Activated CD4-positive, CD25-positive, alpha-beta regulatory T cell treated with anti-CD3 and anti-CD28 coated beads, Interleukin-2, amount 50 U/mL, for 24 hours (primary cell): ENCODE measurements at regions not wholly inside any gene's neighbourhood (a gene's known extent, or its start where the extent isn't known, plus 50 kb on each side); places are given as distances from the start of the nearest gene placed in this dataset.

Source experiments
- ATAC-seq, 2 donors: fragments of 150-1000 bp; cut with Tn5 transposase; one replicate each; pipeline ENCODE4 v1.10.0; 2021; ENCODE audit warnings: mild to moderate bottlenecking in 1 of 2, moderate library complexity in 1 of 2

DNA sequence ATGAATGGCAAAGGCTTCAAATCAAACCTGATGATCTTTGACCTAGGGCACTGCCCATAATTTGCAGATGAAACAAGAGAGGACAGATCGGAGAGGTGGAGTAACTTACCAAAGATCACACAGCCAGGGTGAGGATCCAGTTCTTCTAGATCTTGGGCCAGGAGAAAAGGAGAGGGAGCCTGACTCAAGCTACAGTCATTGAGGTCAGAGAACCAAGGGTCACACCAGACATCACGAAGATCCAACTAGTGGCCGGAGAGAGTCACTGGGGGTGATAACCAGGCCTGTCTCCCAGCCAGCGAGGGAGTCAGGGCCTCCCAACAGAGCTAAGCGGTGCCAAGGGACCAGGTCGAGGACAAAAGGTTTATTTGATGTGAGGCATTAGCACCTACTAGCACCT lies 115.0 kb downstream of the RIPK4 start:
- ATAC-seq = no peak

- ATAC-seq = no peak
Measured at GRCh38 chr21:41651406-41651805, 115.4 kb downstream of the RIPK4 start.

GRCh38 chr21:41650526-41651145 lies 116.2 kb downstream of the RIPK4 start:
- ATAC-seq = no peak

GRCh38 chr21:41648591-41649031 lies 118.2 kb downstream of the RIPK4 start:
- no peak for ATAC-seq

- ATAC-seq = no peak
Measured at GRCh38 chr21:41647806-41648561, 118.9 kb downstream of the RIPK4 start.

DNA sequence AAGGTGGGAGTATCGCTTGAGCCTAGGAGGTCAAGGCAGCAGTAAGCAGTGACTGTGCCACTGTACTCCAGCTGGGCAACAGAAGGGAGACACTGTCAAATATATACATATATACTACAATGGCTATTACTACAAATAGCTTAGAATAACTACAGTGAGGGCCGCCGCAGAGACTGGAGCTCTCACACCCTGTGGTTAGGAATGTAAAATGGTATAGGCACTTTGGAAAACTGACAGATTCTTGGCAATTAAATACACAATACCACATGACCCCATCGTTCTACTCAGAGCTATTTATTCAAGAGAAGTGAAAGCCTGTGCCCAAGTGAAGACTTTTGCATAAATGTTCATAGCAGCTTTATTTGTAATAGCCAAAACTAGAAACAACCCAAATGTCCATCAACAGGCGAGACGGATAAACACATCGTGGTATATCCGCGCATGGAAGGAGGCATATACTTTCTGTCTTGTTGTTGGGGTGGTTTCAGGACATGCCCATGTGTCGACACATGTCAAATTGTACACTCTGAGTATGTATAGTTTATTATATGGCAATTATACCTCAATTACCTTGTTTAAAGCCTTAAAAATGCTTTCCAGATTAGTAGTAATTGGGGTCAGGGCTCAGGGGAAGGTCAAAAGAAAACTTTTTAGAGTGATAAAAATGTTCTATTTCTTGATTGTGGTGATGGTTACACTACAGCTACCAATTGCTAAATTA lies 123.4 kb downstream of the RIPK4 start:
- ATAC-seq = no peak

- no peak for ATAC-seq
Measured at GRCh38 chr21:41641821-41642701, 124.8 kb downstream of the RIPK4 start.

- no peak for ATAC-seq
Measured at GRCh38 chr21:41641510-41641815, 125.4 kb downstream of the RIPK4 start.

GRCh38 chr21:41640748-41641509 lies 125.9 kb downstream of the RIPK4 start:
- no peak for ATAC-seq

GRCh38 chr21:41639766-41640165 lies 127.1 kb downstream of the RIPK4 start:
- ATAC-seq = no peak

DNA sequence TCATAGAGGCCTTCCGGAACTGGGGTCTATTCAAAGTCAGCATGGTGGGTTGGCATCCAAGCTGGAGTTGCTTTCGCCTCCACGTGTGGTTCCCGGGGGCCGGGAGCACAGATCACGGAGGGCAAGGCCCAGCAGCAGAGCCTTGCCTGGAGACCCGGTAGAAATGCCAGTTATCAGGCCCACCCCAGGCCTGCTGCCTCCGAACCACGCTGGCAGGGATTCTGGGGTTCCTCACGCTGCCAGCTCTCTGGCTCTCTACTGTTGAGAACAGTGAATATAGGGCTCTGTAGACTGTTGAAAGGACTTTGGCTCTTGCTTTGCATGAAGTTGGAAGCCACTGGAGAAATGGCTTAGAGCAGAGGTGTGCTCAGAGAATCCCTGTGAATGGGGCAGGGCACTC lies 127.5 kb downstream of the RIPK4 start:
- ATAC-seq = no peak

DNA sequence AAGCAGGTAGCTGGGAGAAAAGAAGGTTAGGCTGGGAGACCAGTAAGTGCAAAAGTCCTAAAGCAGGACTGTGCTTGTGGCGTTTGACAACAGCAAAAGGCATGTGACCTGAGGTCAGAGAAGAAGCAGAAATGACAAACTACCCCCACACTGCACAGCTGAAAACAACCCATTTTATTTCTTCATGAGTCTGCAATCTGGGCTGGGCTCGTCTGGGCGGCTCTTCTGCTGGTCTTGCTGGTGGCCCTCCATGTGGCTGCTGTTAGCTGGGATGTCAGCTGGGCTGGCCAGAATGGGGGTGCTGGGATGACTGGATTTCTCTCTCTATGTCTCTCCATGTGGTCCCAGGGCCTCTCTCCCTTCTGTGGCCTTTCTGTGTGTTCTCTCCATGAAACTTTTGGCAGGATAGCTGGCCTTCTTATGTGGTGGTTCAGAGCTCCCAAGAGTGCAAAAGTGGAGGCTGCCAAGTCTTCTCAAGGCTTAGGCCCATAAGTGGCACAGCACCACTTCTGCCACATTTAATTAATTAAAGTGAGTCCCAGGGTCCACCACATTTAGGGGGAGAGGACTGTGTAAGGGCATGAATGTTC lies 128.6 kb downstream of the RIPK4 start:
- no peak for ATAC-seq

- ATAC-seq = no peak
Measured at GRCh38 chr21:41636636-41637630, 129.0 kb upstream of the TMPRSS2 start.

GRCh38 chr21:41635874-41636273 lies 127.9 kb upstream of the TMPRSS2 start:
- ATAC-seq = no peak

GRCh38 chr21:41634858-41635257 lies 126.9 kb upstream of the TMPRSS2 start:
- ATAC-seq = no peak

- ATAC-seq = no peak
Measured at GRCh38 chr21:41634211-41634694, 126.3 kb upstream of the TMPRSS2 start.

GRCh38 chr21:41633627-41634026 lies 125.7 kb upstream of the TMPRSS2 start:
- ATAC-seq = no peak

- ATAC-seq = no peak
Measured at GRCh38 chr21:41632748-41633475, 125.0 kb upstream of the TMPRSS2 start.
